Osteocyte (in vitro differentiated cells): ENCODE measurements at regions not wholly inside any gene's neighbourhood (a gene's known extent, or its start where the extent isn't known, plus 50 kb on each side); places are given as distances from the start of the nearest gene placed in this dataset.
"Not testable (repeated sequence)": the region's sequence is repeated elsewhere in the genome, so short reads cannot be mapped to it uniquely, and the experiment has no call there.

ENCODE experiments used
- DNase-seq: peaks from one replicate; pipeline ENCODE4 v3.0.0; 2021; ENCODE audit warnings: mixed read lengths; ENCODE audit not compliant: unreplicated experiment; ENCODE audit errors: extremely low spot score
- H3K27ac Mint-ChIP-seq: one replicate; pipeline ENCODE4 v1.8.0; 2021; ENCODE audit warnings: mild to moderate bottlenecking, mixed read lengths; ENCODE audit not compliant: unreplicated experiment
- H3K27me3 Mint-ChIP-seq: one replicate; pipeline ENCODE4 v1.8.0; 2021; ENCODE audit warnings: mixed read lengths; ENCODE audit not compliant: unreplicated experiment
- H3K36me3 Mint-ChIP-seq: one replicate; pipeline ENCODE4 v1.8.0; 2021; ENCODE audit warnings: mixed read lengths; ENCODE audit not compliant: unreplicated experiment
- H3K4me1 Mint-ChIP-seq: one replicate; pipeline ENCODE4 v1.8.0; 2021; ENCODE audit warnings: mixed read lengths; ENCODE audit not compliant: unreplicated experiment
- H3K4me3 Mint-ChIP-seq: one replicate; pipeline ENCODE4 v1.8.0; 2021; ENCODE audit warnings: mild to moderate bottlenecking, moderate library complexity, mixed read lengths; ENCODE audit not compliant: unreplicated experiment
- H3K9me3 Mint-ChIP-seq: one replicate; pipeline ENCODE4 v1.8.0; 2021; ENCODE audit warnings: mixed read lengths; ENCODE audit not compliant: unreplicated experiment
- TF ChIP-seq, protein P1 (sequence below): fragments of 200-600 bp; sonication (generic); IDR thresholded peaks from 2 replicates; pipeline ENCODE4 v1.5.0; 2021; ENCODE audit warnings: antibody characterized with exemption, mild to moderate bottlenecking, moderate library complexity

DNA sequence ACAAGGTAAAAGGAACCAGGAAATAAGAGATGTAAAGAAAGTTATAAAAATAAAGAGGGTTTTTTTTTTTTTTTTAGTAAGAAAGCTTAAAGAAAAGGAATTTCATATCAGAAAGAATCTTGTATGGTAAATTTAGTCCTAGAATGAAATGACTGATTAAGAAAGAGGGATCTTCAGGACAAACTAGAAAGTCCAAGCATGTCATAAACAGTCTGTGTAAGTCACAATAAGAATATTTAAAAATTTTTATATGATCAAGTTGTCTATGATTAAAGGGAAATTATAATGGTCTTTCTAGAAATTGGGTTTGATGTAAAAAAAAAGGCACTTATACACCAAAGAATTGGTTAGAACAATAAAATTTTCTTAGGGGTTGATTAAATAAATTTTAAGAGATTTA, 289.5 kb downstream of the XPNPEP1 start:
- DNase-seq: no peak
- H3K9me3 Mint-ChIP-seq: peaks cover 26% of the 10 kb centered on the region
- H3K4me1 Mint-ChIP-seq: no peaks in the 10 kb centered on the region
- no peak overlapping the region for H3K4me3 Mint-ChIP-seq
- no peak overlapping the region for H3K27ac Mint-ChIP-seq
- TF ChIP-seq, protein P1, sequence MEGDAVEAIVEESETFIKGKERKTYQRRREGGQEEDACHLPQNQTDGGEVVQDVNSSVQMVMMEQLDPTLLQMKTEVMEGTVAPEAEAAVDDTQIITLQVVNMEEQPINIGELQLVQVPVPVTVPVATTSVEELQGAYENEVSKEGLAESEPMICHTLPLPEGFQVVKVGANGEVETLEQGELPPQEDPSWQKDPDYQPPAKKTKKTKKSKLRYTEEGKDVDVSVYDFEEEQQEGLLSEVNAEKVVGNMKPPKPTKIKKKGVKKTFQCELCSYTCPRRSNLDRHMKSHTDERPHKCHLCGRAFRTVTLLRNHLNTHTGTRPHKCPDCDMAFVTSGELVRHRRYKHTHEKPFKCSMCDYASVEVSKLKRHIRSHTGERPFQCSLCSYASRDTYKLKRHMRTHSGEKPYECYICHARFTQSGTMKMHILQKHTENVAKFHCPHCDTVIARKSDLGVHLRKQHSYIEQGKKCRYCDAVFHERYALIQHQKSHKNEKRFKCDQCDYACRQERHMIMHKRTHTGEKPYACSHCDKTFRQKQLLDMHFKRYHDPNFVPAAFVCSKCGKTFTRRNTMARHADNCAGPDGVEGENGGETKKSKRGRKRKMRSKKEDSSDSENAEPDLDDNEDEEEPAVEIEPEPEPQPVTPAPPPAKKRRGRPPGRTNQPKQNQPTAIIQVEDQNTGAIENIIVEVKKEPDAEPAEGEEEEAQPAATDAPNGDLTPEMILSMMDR: no peak
- H3K36me3 Mint-ChIP-seq: no peaks in the 10 kb centered on the region
- H3K27me3 Mint-ChIP-seq: no peaks in the 10 kb centered on the region

DNA sequence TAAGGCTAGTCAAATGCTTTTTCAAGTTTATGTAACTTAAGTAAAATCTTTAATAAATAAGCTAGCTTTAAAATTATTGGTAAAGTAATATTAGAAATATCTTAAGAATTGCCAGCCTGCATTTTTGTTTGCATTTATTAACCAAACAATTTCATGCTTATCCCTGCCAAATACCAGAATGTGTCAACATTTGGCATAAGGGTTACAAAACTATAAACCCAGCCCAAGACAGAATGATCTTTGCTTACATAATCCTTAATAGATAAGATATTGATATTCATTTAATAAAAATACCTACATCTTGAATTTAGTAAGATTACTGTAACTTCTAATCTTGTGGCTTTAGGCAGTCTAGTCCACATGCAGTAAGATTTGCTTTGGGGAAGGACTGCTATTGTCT, 290.3 kb downstream of the XPNPEP1 start:
- not testable (repeated sequence) for H3K4me1 Mint-ChIP-seq, H3K27ac Mint-ChIP-seq, H3K27me3 Mint-ChIP-seq, H3K4me3 Mint-ChIP-seq, DNase-seq, H3K36me3 Mint-ChIP-seq
- peaks cover 26% of the 10 kb centered on the region for H3K9me3 Mint-ChIP-seq

DNA sequence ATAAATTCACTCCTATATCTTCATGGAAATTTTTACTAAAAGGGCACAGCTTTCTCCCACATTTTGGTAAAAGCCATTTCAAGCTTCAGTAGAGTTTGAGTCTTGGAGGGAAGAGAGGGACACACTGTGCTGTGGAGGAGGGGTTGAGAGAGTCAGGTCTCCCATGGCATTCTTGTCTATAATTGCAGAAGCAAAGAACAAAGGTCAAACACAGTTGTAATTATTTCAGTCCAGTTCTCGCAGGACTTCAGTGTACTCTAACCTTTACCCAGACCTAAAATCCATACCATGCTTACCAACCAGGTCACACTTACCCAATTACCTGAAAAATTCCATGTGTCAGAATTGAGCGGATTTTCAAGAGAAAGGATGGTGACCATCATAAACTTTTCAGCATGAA, 298.4 kb downstream of the XPNPEP1 start:
- H3K27ac Mint-ChIP-seq: no peak overlapping the region
- DNase-seq: no peak
- TF ChIP-seq, protein P1: no peak
- H3K27me3 Mint-ChIP-seq: no peaks in the 10 kb centered on the region
- H3K4me3 Mint-ChIP-seq: no peak overlapping the region
- no peaks in the 10 kb centered on the region for H3K36me3 Mint-ChIP-seq
- H3K9me3 Mint-ChIP-seq: no peaks in the 10 kb centered on the region
- H3K4me1 Mint-ChIP-seq: no peaks in the 10 kb centered on the region

DNA sequence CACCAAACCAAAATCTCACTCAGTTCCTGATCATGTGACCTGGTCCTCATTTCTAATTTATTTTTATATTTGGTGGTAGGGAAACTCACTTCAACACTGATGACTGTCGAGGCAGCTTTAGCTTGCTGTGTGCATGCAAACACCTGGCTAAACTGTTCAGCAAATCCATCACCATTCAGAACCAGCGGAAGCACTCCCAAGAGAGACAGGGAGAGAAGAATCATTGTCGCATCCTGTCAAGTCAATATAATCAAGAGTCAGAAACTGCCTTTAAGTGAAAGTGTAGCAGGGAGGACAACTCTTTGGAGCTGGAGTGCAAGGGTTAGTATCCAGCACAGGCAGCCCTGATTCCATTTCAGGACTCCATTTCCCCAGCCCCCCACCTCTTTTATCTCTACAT, 300.7 kb downstream of the XPNPEP1 start:
- Mint-ChIP-seq H3K36me3 (no peaks in the 10 kb centered on the region), H3K4me1 (no peaks in the 10 kb centered on the region), H3K27ac (no peak overlapping the region), H3K9me3 (no peaks in the 10 kb centered on the region), H3K27me3 (no peaks in the 10 kb centered on the region), H3K4me3 (no peak overlapping the region)
- TF ChIP-seq, protein P1: no peak
- no peak for DNase-seq

DNA sequence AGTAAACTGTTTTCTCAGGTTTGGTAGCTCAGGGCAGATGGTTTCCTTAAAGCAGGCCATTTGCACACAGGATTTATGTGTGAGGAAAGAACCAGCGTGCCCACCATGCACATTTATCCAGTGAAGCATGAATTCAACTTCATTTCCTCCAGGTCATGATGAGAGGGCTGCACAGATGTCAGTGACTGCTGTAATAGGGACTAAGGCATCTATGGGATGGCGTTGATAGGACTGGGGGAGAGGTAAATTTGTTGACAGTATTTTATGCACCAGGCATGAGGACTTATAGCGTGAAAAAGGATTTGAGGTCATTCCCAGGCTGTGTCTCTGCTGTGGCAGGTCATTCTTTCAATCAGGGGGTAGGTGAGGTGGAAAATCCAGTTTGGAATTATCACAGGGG, 302.9 kb downstream of the XPNPEP1 start:
- Mint-ChIP-seq H3K27ac (no peak overlapping the region), H3K4me3 (no peak overlapping the region), H3K4me1 (peaks cover 1% of the 10 kb centered on the region), H3K9me3 (no peaks in the 10 kb centered on the region), H3K36me3 (no peaks in the 10 kb centered on the region), H3K27me3 (peaks cover 2% of the 10 kb centered on the region)
- TF ChIP-seq, protein P1: no peak
- DNase-seq: no peak

DNA sequence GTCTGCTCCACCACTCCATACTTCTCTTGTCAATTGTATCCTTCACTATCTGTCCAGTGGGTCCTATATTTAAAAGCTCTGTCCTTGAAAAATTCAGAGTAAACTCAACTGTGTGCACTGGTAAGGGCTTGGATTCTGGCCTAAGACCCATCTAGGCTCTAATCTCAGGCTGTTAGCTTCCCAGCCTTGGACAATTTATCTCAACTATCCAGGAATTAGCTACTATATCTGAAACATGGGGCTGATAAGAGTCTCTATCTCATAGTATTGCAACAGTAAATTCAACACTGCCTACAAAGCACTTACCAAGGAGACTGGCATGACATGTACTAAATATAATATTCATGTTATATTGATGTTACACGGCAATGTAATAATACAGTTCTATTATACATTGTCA, 303.4 kb downstream of the XPNPEP1 start:
- H3K9me3 Mint-ChIP-seq: no peaks in the 10 kb centered on the region
- H3K36me3 Mint-ChIP-seq: no peaks in the 10 kb centered on the region
- H3K27me3 Mint-ChIP-seq: peaks cover 2% of the 10 kb centered on the region
- DNase-seq: no peak
- H3K4me3 Mint-ChIP-seq: no peak overlapping the region
- H3K4me1 Mint-ChIP-seq: peaks cover 1% of the 10 kb centered on the region
- no peak overlapping the region for H3K27ac Mint-ChIP-seq
- TF ChIP-seq, protein P1: no peak
